ENCODE measurements at regions not wholly inside any gene's neighbourhood (a gene's known extent, or its start where the extent isn't known, plus 50 kb on each side); places are given as distances from the start of the nearest gene placed in this dataset.
"Not testable (repeated sequence)": the region's sequence is repeated elsewhere in the genome, so short reads cannot be mapped to it uniquely, and the experiment has no call there.

GRCh38 chr3:75325716-75326115 lies 338.4 kb upstream of the FRG2C start:
- no peak for DNase-seq

- DNase-seq, result no peak
Observed at GRCh38 chr3:75327453-75327852, 336.7 kb upstream of the FRG2C start.

DNA sequence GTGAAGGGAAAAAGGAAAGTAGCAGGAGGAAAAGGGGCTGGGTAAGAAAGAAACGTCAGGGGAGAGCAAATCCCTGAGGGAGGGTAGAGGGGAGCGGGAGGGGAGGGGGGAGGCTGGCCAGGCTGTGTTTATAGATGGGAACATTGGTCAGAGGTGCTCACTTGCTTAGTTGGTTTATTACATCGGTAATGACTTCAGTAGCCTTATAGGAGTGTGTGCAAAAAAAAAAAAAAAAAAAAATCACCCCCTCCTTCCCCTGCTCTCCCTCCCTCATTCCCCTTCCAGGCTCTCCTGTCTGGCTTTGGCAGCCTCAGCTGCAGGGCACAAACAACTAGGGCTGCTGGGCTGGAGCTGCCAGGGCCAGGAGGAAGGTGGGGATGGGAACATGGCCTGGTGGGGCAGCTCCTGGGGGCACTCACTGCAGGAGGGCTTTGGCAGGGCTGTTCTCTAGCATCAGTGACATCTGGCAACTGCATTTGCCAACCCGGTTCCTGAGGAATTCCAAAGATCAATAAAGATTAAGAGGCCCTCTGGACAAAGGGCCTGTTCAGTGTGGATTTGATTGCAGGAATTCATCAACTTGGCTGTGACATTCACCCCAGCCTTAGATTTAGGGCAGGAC lies 334.5 kb upstream of the FRG2C start:
- no peak for DNase-seq

DNA sequence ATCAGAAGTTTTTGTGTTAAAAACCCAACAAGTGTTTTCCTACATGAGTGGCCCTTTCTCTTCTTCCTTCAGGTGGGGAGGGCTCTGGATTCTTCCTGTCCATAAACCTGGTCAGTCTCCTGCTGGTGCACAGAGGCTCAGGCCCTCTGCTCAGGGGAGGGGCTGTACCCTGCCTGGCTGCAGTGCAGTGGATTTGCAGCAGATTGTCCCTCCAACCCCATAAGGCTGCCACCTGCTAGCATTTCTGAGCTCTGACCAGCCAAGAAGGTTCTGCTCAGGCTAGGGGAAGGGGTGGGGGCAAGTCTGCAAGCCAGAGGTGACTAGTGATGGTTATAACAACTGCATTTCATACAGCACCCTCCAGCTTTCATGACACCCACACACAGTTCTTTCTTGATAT lies 333.7 kb upstream of the FRG2C start:
- DNase-seq, result not testable (repeated sequence)

DNA sequence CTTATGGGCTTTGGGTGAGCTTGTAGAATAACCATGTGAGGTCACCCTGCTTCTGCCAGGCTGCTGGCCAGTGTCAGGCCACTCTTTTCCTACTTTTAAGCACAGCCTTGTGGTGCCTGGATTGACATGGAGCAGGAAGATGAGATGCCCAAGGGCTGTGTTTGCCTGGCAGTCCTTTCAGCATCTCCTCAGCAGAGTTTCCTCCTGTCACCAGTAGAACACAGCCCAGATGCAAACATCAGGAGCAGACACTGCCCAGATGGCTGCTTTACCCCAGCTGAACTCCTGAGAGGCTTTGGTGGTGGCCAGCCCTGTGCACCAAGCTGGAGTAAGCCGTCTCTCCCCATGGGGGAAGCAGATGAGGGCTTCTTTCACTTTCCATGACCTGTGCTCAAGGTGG lies 332.0 kb upstream of the FRG2C start:
- not testable (repeated sequence) for DNase-seq

DNA sequence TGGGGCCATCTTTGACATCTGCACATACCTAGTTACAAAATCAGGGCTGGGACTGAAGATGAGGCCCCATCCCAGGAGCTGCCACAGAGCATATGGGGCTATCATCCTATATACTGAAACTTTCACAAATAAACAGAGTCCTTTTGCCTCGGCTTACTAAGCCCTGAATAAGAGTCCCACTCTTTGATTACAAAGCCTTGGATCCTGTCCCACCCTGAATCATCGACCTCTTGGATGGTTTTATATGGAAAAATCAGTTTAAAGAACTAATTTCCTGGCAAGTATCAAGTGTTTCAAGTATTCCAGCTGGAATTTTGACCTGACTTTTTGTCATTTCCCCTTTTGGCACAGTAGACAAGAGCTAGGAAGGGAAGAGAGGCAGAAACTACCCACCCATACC lies 331.3 kb upstream of the FRG2C start:
- no peak for DNase-seq

GRCh38 chr3:75334299-75334698 lies 329.8 kb upstream of the FRG2C start:
- no peak for DNase-seq

GRCh38 chr3:75337226-75337900 lies 326.8 kb upstream of the FRG2C start:
- DNase-seq, result no peak

- DNase-seq, result no peak
Observed at GRCh38 chr3:75338342-75338741, 325.8 kb upstream of the FRG2C start.

DNA sequence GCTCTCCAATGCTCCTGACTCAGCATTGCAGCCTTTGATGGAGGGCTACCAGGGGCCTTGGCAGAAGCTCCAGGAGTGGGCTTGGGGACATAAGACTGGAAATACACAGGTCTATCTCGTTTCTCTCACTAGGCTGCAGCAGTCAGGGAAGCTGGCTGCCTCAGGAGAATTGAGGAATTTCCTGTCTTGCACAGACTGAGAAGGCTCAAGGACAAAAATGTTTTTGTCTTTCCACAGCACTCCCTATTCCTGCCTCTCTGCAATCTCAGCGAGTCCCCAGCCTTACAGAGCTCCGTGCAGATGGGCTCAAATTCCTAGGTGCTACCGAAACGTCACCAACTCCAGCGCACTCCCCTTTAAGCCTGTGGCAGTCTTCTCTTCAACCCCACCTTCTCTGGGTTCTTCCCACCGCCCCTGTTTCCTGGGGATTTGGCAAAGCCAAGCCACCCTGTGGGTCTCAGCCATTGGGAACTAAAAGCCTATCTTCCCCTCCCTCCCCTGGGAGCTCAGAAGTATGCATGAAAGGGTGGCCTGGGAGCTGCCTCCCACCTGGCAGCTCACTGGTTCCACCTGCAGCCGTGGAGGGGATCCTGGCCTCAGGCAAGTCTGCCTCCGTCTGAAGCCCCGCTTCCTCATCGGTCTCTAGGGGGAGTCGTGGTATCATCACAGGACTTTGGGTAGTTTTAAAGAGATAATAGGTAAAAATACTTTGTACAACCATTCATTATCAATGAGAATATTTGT lies 322.6 kb upstream of the FRG2C start:
- DNase-seq, result no peak

GRCh38 chr3:75342425-75342824 lies 321.7 kb upstream of the FRG2C start:
- DNase-seq, result no peak

- not testable (repeated sequence) for DNase-seq
Observed at GRCh38 chr3:75350536-75350935, 313.6 kb upstream of the FRG2C start.

DNA sequence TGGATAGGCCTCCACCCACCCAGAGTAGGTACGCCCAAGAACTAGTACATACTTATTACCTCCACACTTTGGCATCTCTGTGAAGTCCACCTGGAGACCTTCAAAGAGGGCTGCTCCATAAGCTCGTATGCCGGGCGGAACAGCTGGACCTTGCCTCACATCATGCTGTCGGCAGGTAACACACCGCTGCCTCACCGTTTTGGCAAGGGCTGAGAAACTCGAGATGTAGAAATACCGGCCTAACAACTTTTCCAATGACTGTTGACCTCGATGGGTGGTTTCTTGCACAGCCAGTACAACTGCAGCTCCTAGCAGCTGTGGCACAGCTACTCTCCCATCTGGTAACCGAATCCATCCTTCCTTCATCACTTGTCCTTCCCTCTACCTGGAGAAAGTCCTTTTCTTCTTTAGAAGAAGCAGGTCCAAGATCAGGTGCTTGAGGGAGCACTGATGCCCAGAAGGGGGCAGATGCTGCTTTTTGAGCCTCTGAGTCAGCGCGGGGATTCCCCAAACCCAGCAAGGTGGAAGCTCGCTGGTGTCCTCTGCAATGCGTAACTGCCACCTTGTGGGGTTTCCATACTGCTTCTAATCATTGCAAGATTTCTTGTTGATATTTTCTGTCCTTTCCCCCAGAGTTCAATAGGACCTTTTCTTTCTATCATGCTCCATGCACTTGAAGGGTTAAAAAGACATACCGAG lies 301.9 kb upstream of the FRG2C start:
- DNase-seq, result not testable (repeated sequence)

DNA sequence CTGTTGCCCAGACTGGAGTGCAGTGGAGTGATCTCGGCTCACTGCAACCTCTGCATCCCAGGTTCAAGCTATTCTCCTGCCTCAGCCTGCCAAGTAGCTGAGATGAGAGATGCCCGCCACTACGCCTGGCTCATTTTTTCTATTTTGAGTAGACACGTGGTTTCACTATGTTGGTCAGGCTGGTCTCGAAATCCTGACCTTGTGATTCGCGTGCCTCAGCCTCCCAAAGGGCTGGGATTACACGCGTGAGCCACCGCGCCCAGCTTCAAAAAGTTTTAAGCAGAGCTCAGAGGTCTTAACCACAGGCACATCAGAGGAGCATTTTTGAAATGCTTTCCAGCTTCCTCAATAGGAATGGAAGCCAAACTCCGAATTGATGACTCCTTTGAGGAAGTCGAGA lies 291.2 kb upstream of the FRG2C start:
- not testable (repeated sequence) for DNase-seq

- DNase-seq, result not testable (repeated sequence)
Observed at GRCh38 chr3:75379840-75380239, 284.3 kb upstream of the FRG2C start.

- DNase-seq, result no peak
Observed at GRCh38 chr3:75380276-75380771, 283.8 kb upstream of the FRG2C start.

GRCh38 chr3:75384016-75384415 lies 280.1 kb upstream of the FRG2C start:
- not testable (repeated sequence) for DNase-seq

GRCh38 chr3:75388486-75389124 lies 275.5 kb upstream of the FRG2C start:
- not testable (repeated sequence) for DNase-seq

GRCh38 chr3:75393288-75393694 lies 270.8 kb upstream of the FRG2C start:
- not testable (repeated sequence) for DNase-seq

- DNase-seq, result not testable (repeated sequence)
Observed at GRCh38 chr3:75394102-75394501, 270.0 kb upstream of the FRG2C start.

DNA sequence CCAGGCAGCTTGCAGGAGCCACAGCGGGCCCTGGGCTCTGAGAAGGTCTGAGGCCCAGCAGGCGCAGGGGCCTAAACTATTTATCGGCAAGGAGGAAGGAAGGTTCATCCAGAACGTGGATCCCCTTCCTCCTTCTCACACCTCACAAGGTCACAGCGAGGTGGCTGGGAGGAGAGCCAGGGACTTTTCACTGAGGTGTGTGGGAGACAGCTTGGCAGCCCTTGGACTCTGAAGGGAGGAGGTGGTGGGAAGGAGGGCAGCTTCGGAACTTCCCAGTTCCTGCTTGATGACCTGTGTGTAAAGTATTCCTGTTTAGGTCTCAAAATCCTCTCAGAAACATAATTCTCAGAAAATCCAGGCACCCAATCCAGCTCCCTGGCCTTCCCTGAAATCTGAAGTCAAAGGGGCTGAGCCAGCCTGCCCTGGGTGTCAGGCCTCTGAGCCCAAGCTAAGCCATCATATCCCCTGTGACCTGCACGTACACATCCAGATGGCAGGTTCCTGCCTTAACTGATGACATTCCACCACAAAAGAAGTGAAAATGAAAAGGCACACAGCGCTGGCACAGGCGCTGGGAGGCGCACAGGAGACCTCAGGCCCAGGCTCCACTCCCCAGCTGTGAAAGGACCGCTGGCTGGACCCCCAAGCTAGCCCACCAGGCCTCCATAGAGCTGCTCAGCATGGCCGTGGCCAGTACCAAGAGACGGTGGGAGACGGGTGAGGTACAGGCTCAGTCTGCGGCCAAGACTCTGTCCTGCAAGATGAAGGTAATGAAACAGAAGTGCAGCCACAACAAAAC lies 269.4 kb upstream of the FRG2C start:
- DNase-seq, result not testable (repeated sequence)
